Prostate gland (tissue), 2 donors: ENCODE measurements at regions not wholly inside any gene's neighbourhood (a gene's known extent, or its start where the extent isn't known, plus 50 kb on each side); places are given as distances from the start of the nearest gene placed in this dataset.

Source experiments
- DNase-seq: peaks from one replicate; pipeline ENCODE4 v3.0.0-alpha.2; 2019; ENCODE audit warnings: low spot score
- H3K27ac ChIP-seq, 2 donors: fragments of 200-600 bp; sonication (generic); 2 replicates each; pipeline ENCODE4 v1.5.1; 2017 to 2019
- H3K27me3 ChIP-seq: fragments of 200-600 bp; sonication (generic); replicated peaks from 2 replicates; pipeline ENCODE4 v1.5.1; 2019; ENCODE audit not compliant: insufficient read depth
- H3K36me3 ChIP-seq, 2 donors: fragments of 200-600 bp; sonication (generic); 1 replicate in 1 of 2; 2 replicates in 1 of 2; pipeline versions ENCODE4 v1.5.1 to v1.8.1; 2017 to 2019
- H3K4me1 ChIP-seq: fragments of 200-600 bp; sonication (generic); replicated peaks from 2 replicates; pipeline ENCODE4 v1.5.1; 2019
- H3K4me3 ChIP-seq, 2 donors: fragments of 200-600 bp; sonication (generic); 2 replicates each; pipeline ENCODE4 v1.5.1; 2017 to 2019
- H3K9me3 ChIP-seq: fragments of 200-600 bp; sonication (generic); 2 replicates; pipeline ENCODE4 v1.5.1; 2017
- CTCF ChIP-seq, 4 experiments: fragments of 200-600 bp in 2 of 4; fragments of 450-650 bp in 2 of 4; sonication (generic) in 2 of 4; IDR thresholded peaks; 1 replicate in 3 of 4; 2 replicates in 1 of 4; pipeline ENCODE4 v1.5.1; 2016 to 2019; ENCODE audit warnings: antibody characterized with exemption in 4 of 4, mild to moderate bottlenecking in 2 of 4, moderate library complexity in 2 of 4
- POLR2A ChIP-seq: fragments of 450-650 bp; IDR thresholded peaks from one replicate; pipeline ENCODE4 v1.6.1; 2016; ENCODE audit warnings: antibody characterized with exemption, mild to moderate bottlenecking
- POLR2AphosphoS5 ChIP-seq: sonication (generic); formaldehyde crosslinking; IDR thresholded peaks from one replicate; pipeline ENCODE4 v1.6.1; 2017; ENCODE audit warnings: antibody characterized with exemption
- WGBS: methylation state at CpG from one replicate; pipeline ENCODE4 v1.1.5; 2018; 5-methylcytosine and 5-hydroxymethylcytosine counted together
- intact Hi-C: fragments of 100-400 bp; cut with DNase I; formaldehyde crosslinking; loops from one replicate; pipeline ENCODE4 v1.14.2; 2022

GRCh38 chr2:146131785-146132184, 1611.9 kb upstream of the ZEB2 start:
- Histone ChIP-seq H3K9me3 (no peaks in the 10 kb centered on the region), H3K27me3 (no peaks in the 10 kb centered on the region), H3K4me3 (no peak overlapping the region), H3K36me3 (no peaks in the 10 kb centered on the region), H3K4me1 (no peaks in the 10 kb centered on the region), H3K27ac (no peak overlapping the region)
- intact Hi-C loops = no loop called here
- TF ChIP-seq POLR2AphosphoS5 (no peak), POLR2A (no peak), CTCF (IDR thresholded peaks at IDR 0.05) (no peak)
- 96% methylated on average over 1 of the region's 1 CpG for WGBS
- DNase-seq = no peak

GRCh38 chr2:146131048-146131447, 1611.1 kb upstream of the ZEB2 start:
- no peaks in the 10 kb centered on the region for H3K9me3 ChIP-seq
- intact Hi-C loops = no loop called here
- 34% methylated on average over 2 of the region's 2 CpGs for WGBS
- H3K4me3 ChIP-seq = no peak overlapping the region
- TF ChIP-seq POLR2A (no peak), CTCF (IDR thresholded peaks at IDR 0.05) (no peak), POLR2AphosphoS5 (no peak)
- no peaks in the 10 kb centered on the region for H3K27me3 ChIP-seq
- no peak for DNase-seq
- H3K36me3 ChIP-seq = no peaks in the 10 kb centered on the region
- no peaks in the 10 kb centered on the region for H3K4me1 ChIP-seq
- no peak overlapping the region for H3K27ac ChIP-seq

GRCh38 chr2:146130290-146130689, 1610.4 kb upstream of the ZEB2 start:
- intact Hi-C loops = no loop called here
- H3K4me3 ChIP-seq = no peak overlapping the region
- TF ChIP-seq POLR2A = no peak
- no peak for TF ChIP-seq POLR2AphosphoS5
- TF ChIP-seq CTCF (IDR thresholded peaks at IDR 0.05) = no peak
- no peaks in the 10 kb centered on the region for H3K27me3 ChIP-seq
- WGBS = 87% methylated on average over 4 of the region's 4 CpGs
- DNase-seq = no peak
- H3K36me3 ChIP-seq = no peaks in the 10 kb centered on the region
- no peaks in the 10 kb centered on the region for H3K4me1 ChIP-seq
- no peak overlapping the region for H3K27ac ChIP-seq
- no peaks in the 10 kb centered on the region for H3K9me3 ChIP-seq

DNA sequence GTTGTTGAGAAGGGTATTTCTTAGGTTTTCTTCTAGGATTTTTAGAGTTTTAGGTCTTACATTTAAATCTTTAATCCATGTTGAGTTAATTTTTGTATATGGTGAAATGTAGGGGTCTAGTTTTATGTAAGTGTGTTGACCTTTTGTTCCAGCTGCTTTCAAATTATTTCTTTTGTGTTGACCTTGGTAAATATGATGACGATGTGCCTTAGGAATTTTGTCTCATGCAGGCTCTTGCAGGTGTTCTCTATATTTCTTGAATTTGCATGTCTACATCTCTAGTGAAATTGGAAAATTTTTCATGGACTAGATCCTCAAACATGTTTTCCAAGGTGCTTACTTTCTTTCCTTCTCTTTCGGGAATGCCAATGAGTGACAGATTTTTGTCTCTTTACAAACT, 1609.3 kb upstream of the ZEB2 start:
- no peak overlapping the region for H3K27ac ChIP-seq
- no peaks in the 10 kb centered on the region for H3K9me3 ChIP-seq
- no peaks in the 10 kb centered on the region for H3K36me3 ChIP-seq
- no peak for TF ChIP-seq CTCF (IDR thresholded peaks at IDR 0.05)
- TF ChIP-seq POLR2A = no peak
- TF ChIP-seq POLR2AphosphoS5 = no peak
- no peaks in the 10 kb centered on the region for H3K27me3 ChIP-seq
- intact Hi-C loops = no loop called here
- no peaks in the 10 kb centered on the region for H3K4me1 ChIP-seq
- H3K4me3 ChIP-seq = no peak overlapping the region
- WGBS = 48% methylated on average over 2 of the region's 2 CpGs
- DNase-seq = no peak

- no peaks in the 10 kb centered on the region for H3K36me3 ChIP-seq
- 94% methylated on average over 3 of the region's 3 CpGs for WGBS
- intact Hi-C loops = no loop called here
- TF ChIP-seq POLR2A = no peak
- TF ChIP-seq POLR2AphosphoS5 = no peak
- TF ChIP-seq CTCF (IDR thresholded peaks at IDR 0.05) = no peak
- no peak for DNase-seq
- H3K27ac ChIP-seq = no peak overlapping the region
- H3K4me3 ChIP-seq = no peak overlapping the region
- no peaks in the 10 kb centered on the region for H3K4me1 ChIP-seq
- no peaks in the 10 kb centered on the region for H3K9me3 ChIP-seq
- H3K27me3 ChIP-seq = no peaks in the 10 kb centered on the region
Observed at GRCh38 chr2:146128216-146128615, 1608.3 kb upstream of the ZEB2 start.
